K562 (cell line): ENCODE measurements at regions not wholly inside any gene's neighbourhood (a gene's known extent, or its start where the extent isn't known, plus 50 kb on each side); places are given as distances from the start of the nearest gene placed in this dataset.

ENCODE experiments used
- ATAC-seq: fragments of 200-7000 bp; cut with Tn5 transposase; 3 replicates; pipeline ENCODE4 v1.9.1; 2020; ENCODE audit warnings: moderate library complexity
- BruUV-seq: library from RNA; stranded (reverse); fragments of 400-500 nt; replicated peaks from 2 replicates; lab custom pipeline; 2021; lab: Mats Ljungman, UMichigan
- CTCF ChIA-PET: fragments of 300-600 bp; formaldehyde crosslinking; extraction: SDS; loops from one replicate; lab custom pipeline; 2021; ENCODE audit warnings: low intra/inter-chr PET ratio; lab: Yijun Ruan, JAX
- POLR2A ChIA-PET: fragments of 300-600, 350-650 bp; sonication (Branson Sonifier 250); formaldehyde crosslinking; extraction: SDS; loops from one replicate; lab custom pipeline; 2021; ENCODE audit warnings: antibody characterized with exemption, inconsistent platforms; lab: Yijun Ruan, JAX
- DNase-seq, 4 experiments: peaks; one replicate each; pipeline versions ENCODE4 v3.0.0 to v3.0.0-alpha.2; 2011 to 2018; ENCODE audit warnings: low spot score in 3 of 4, mixed read lengths in 3 of 4; ENCODE audit errors: extremely low read depth in 1 of 4
- FAIRE-seq: peaks from 2 replicates; lab custom pipeline; 2011; peaks lifted over from hg19 to GRCh38; lab: Jason Lieb, UNC
- H2AFZ ChIP-seq: 2 replicates; pipeline ENCODE4 v1.6.0; 2011; ENCODE audit warnings: low read depth, low read length, control low read depth, inconsistent platforms
- H3K27ac ChIP-seq: fragments of 200-600 bp; 3 replicates; pipeline ENCODE4 v1.8.0; 2011; ENCODE audit warnings: low read depth, mild to moderate bottlenecking, control low read depth, inconsistent platforms, low read length, moderate library complexity, mixed read lengths; ENCODE audit errors: extremely low read depth
- H3K27me3 ChIP-seq, 2 experiments: fragments of 300-600 bp in 1 of 2; 2 replicates in 1 of 2; 3 replicates in 1 of 2; pipeline versions ENCODE4 v1.6.0 to v1.8.0; 2011; ENCODE audit warnings: inconsistent platforms in 2 of 2, low read length in 2 of 2, mild to moderate bottlenecking in 1 of 2, mixed read lengths in 1 of 2, moderate library complexity in 1 of 2; ENCODE audit not compliant: control insufficient read depth in 2 of 2, insufficient read depth in 2 of 2
- H3K36me3 ChIP-seq: fragments of 300-600 bp; 3 replicates; pipeline ENCODE4 v1.8.0; 2011; ENCODE audit warnings: mild to moderate bottlenecking, low read length, inconsistent platforms; ENCODE audit not compliant: control insufficient read depth, insufficient read depth
- H3K4me1 ChIP-seq, 2 experiments: fragments of 200-600 bp in 1 of 2; replicated peaks in 1 of 2; 2 replicates in 1 of 2; 3 replicates in 1 of 2; pipeline versions ENCODE4 v1.5.1 to v1.8.0; 2011; ENCODE audit warnings: inconsistent platforms in 2 of 2, low read length in 2 of 2, mild to moderate bottlenecking in 1 of 2, mixed read lengths in 1 of 2, moderate library complexity in 1 of 2; ENCODE audit not compliant: control insufficient read depth in 2 of 2, insufficient read depth in 2 of 2
- H3K4me2 ChIP-seq: 2 replicates; pipeline ENCODE4 v1.6.1; 2011; ENCODE audit warnings: low read length, control low read depth, inconsistent platforms, mixed read lengths; ENCODE audit not compliant: insufficient read depth
- H3K4me3 ChIP-seq: fragments of 200-600 bp; sonication (generic), shearing (Covaris generic); 2 replicates; pipeline ENCODE4 v1.5.1; 2016; ENCODE audit warnings: control low read depth, inconsistent platforms
- H3K79me2 ChIP-seq: fragments of 200-600 bp; 3 replicates; pipeline ENCODE4 v1.8.0; 2011; ENCODE audit warnings: low read length, inconsistent platforms; ENCODE audit not compliant: control insufficient read depth, insufficient read depth
- H3K9ac ChIP-seq, 2 experiments: 2 replicates each; pipeline versions ENCODE4 v1.6.0 to v1.6.1; 2011; ENCODE audit warnings: low read depth in 2 of 2, low read length in 2 of 2, control low read depth in 1 of 2, inconsistent platforms in 1 of 2, mild to moderate bottlenecking in 1 of 2, mixed read lengths in 1 of 2; ENCODE audit not compliant: insufficient read depth in 1 of 2
- H3K9me1 ChIP-seq: one replicate; pipeline ENCODE4 v1.6.0; 2011; ENCODE audit warnings: inconsistent platforms, mild to moderate bottlenecking, low read length, moderate library complexity; ENCODE audit not compliant: control insufficient read depth, insufficient read depth
- H3K9me3 ChIP-seq: replicated peaks from 2 replicates; pipeline ENCODE4 v1.5.1; 2011; ENCODE audit warnings: low read depth, low read length, inconsistent platforms; ENCODE audit not compliant: control insufficient read depth, insufficient read depth
- H4K20me1 ChIP-seq: replicated peaks from 2 replicates; pipeline ENCODE4 v1.6.1; 2011; ENCODE audit warnings: low read length, inconsistent platforms, mixed read lengths; ENCODE audit not compliant: control insufficient read depth, insufficient read depth
- ASH1L ChIP-seq: fragments of 450-650 bp; IDR thresholded peaks from 2 replicates; pipeline ENCODE4 v1.6.1; 2018; ENCODE audit warnings: borderline replicate concordance, mild to moderate bottlenecking, low read depth; ENCODE audit not compliant: partially characterized antibody
- FIP1L1 ChIP-seq: fragments of 200-400 bp; formaldehyde crosslinking; IDR thresholded peaks from 2 replicates; pipeline ENCODE4 v1.6.1; 2018; ENCODE audit warnings: mild to moderate bottlenecking, low read depth, low read length; ENCODE audit not compliant: poor library complexity, severe bottlenecking
- FOSL1 ChIP-seq: fragments of 200-800 bp; sonication (Bioruptor generic); conservative IDR thresholded peaks from 2 replicates; pipeline ENCODE4 v1.6.1; 2016; ENCODE audit warnings: missing genetic modification characterization, missing compliant biosample characterization
- FOXK1 ChIP-seq: sonication (generic); formaldehyde crosslinking; IDR thresholded peaks from 2 replicates; pipeline ENCODE4 v1.8.0; 2022; ENCODE audit warnings: missing genetic modification reagents, mild to moderate bottlenecking, borderline replicate concordance
- HCFC1 ChIP-seq: IDR thresholded peaks from 2 replicates; pipeline ENCODE4 v1.6.1; 2012; ENCODE audit warnings: low read depth, low read length, improper control_type of control experiment
- HIVEP1 ChIP-seq: fragments of 250-450 bp; sonication (Bioruptor Pico); IDR thresholded peaks from 2 replicates; pipeline ENCODE4 v1.4.0; 2020; ENCODE audit warnings: mild to moderate bottlenecking
- HNRNPK ChIP-seq: fragments of 200-400 bp; formaldehyde crosslinking; IDR thresholded peaks from one replicate; pipeline ENCODE4 v1.6.1; 2018; ENCODE audit warnings: mild to moderate bottlenecking, low read depth, low read length; ENCODE audit not compliant: poor library complexity, severe bottlenecking
- KDM5B ChIP-seq: fragments of 200-600 bp; sonication (generic); IDR thresholded peaks from 2 replicates; pipeline ENCODE4 v1.6.1; 2012; ENCODE audit warnings: low read depth, mild to moderate bottlenecking, moderate library complexity, low read length, control low read depth, inconsistent platforms; ENCODE audit not compliant: insufficient replicate concordance
- MAFF ChIP-seq: IDR thresholded peaks from 2 replicates; pipeline ENCODE4 v1.6.1; 2012; ENCODE audit warnings: low read length, improper control_type of control experiment
- NEUROD1 ChIP-seq: fragments of 150-350 bp; IDR thresholded peaks from 2 replicates; pipeline ENCODE4 v1.6.1; 2014; ENCODE audit warnings: borderline replicate concordance, low read length, low read depth; ENCODE audit not compliant: partially characterized antibody
- RBM17 ChIP-seq: fragments of 200-400 bp; formaldehyde crosslinking; IDR thresholded peaks from 2 replicates; pipeline ENCODE4 v1.6.1; 2017; ENCODE audit warnings: low read depth, mild to moderate bottlenecking, low read length, borderline replicate concordance
- SMAD2 ChIP-seq: fragments of 150-350 bp; IDR thresholded peaks from 2 replicates; pipeline ENCODE4 v1.6.1; 2014; ENCODE audit warnings: low read depth, mild to moderate bottlenecking, low read length
- TAF9B ChIP-seq: fragments of 450-650 bp; IDR thresholded peaks from 2 replicates; pipeline ENCODE4 v1.6.1; 2018; ENCODE audit warnings: mild to moderate bottlenecking; ENCODE audit not compliant: partially characterized antibody
- TFAP4 ChIP-seq: sonication (generic); formaldehyde crosslinking; IDR thresholded peaks from 2 replicates; pipeline ENCODE4 v1.8.0; 2022; ENCODE audit warnings: missing genetic modification reagents, mild to moderate bottlenecking, moderate library complexity, borderline replicate concordance
- ZNF584 ChIP-seq: fragments of 200-800 bp; sonication (Bioruptor generic); IDR thresholded peaks from 2 replicates; pipeline ENCODE4 v1.6.1; 2016; ENCODE audit warnings: low read depth, mild to moderate bottlenecking, missing genetic modification characterization, missing compliant biosample characterization
- ZNF778 ChIP-seq: fragments of 450-650 bp; formaldehyde crosslinking; IDR thresholded peaks from 2 replicates; pipeline ENCODE4 v1.4.0; 2020; ENCODE audit warnings: mild to moderate bottlenecking, moderate library complexity
- WGBS: fragments of 100-300 bp; shearing (Covaris generic); methylation state at CpG from one replicate; pipeline ENCODE4 v1.1.6; 2016; ENCODE audit warnings: low coverage, mixed read lengths; ENCODE audit not compliant: insufficient coverage; ENCODE audit errors: missing lambda C conversion rate; 5-methylcytosine and 5-hydroxymethylcytosine counted together
- in situ Hi-C: fragments of 300-500 bp; cut with MboI; formaldehyde crosslinking; loops from 4 replicates; pipeline ENCODE4 v1.15.0; 2018; ENCODE audit warnings: inconsistent platforms, mixed read lengths
- intact Hi-C: fragments of 100-400 bp; cut with micrococcal nuclease; formaldehyde crosslinking; loops from 2 replicates; pipeline ENCODE4 v1.14.2; 2022
- TF ChIP-seq, protein P1 (sequence below), 2 experiments: fragments of 450-650 bp; conservative IDR thresholded peaks; 2 replicates each; pipeline ENCODE4 v1.6.1; 2017; ENCODE audit warnings: mild to moderate bottlenecking in 2 of 2, moderate library complexity in 2 of 2
- TF ChIP-seq, protein P2 (sequence below): sonication (generic); formaldehyde crosslinking; IDR thresholded peaks from 2 replicates; pipeline ENCODE4 v1.8.1; 2023; ENCODE audit warnings: mild to moderate bottlenecking, missing genetic modification reagents

DNA sequence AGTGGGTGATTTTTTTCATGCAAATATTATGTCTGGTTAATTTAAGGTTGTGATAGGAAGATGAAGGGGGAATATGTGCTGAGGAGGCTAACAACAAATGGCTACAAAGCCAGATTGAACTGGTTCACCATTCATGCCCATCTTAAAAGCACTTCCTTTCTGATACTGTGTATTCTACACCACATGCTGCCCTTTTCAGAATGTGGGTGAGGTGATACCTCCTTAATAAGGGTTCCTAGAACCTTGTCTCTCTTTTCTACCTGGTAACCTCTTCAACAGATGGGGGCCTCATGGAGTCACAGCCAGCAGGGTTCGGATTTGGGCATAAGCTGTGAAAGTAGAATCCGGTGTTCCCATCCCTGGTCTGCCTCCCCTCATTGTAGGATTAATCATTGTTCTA is 1064.0 kb upstream of the SEMA6A start (continued):
- TF ChIP-seq TFAP4 (CRISPR knock-in tag) (no peak), RBM17 (no peak), KDM5B (no peak)

GRCh38 chr5:117633093-117633492 is 1058.5 kb upstream of the SEMA6A start:
- POLR2A ChIA-PET = no interaction called here
- no peak for FAIRE-seq
- CTCF ChIA-PET = no interaction called here

More at GRCh38 chr5:117633093-117633492, 1058.5 kb upstream of the SEMA6A start:
- Histone ChIP-seq H3K79me2 (no peaks in the 10 kb centered on the region), H3K27me3 (no peaks in the 10 kb centered on the region), H3K9ac (no peak overlapping the region), H3K9me1 (no peaks in the 10 kb centered on the region), H3K27ac (no peak overlapping the region), H2AFZ (no peak overlapping the region), H3K4me2 (no peak overlapping the region), H3K4me1 (no peaks in the 10 kb centered on the region), H3K4me3 (no peak overlapping the region), H4K20me1 (no peaks in the 10 kb centered on the region), H3K9me3 (no peaks in the 10 kb centered on the region; the same call in 1 of the 2 replicates), H3K36me3 (no peaks in the 10 kb centered on the region)
- BruUV-seq = no TSS peak
- intact Hi-C loops = no loop called here
- in situ Hi-C loops = no loop called here
- ATAC-seq (no peak), DNase-seq (no peak)
- WGBS = 0% methylated on average over 5 of the region's 5 CpGs
- no peak for TF ChIP-seq HCFC1
- TF ChIP-seq MAFF = no peak
- no peak for TF ChIP-seq NEUROD1
- no peak for TF ChIP-seq ZNF778
- TF ChIP-seq HNRNPK = no peak
- TF ChIP-seq, protein P1, sequence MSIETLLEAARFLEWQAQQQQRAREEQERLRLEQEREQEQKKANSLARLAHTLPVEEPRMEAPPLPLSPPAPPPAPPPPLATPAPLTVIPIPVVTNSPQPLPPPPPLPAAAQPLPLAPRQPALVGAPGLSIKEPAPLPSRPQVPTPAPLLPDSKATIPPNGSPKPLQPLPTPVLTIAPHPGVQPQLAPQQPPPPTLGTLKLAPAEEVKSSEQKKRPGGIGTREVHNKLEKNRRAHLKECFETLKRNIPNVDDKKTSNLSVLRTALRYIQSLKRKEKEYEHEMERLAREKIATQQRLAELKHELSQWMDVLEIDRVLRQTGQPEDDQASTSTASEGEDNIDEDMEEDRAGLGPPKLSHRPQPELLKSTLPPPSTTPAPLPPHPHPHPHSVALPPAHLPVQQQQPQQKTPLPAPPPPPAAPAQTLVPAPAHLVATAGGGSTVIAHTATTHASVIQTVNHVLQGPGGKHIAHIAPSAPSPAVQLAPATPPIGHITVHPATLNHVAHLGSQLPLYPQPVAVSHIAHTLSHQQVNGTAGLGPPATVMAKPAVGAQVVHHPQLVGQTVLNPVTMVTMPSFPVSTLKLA (conservative IDR thresholded peaks at IDR 0.05) = no peak
- no peak for TF ChIP-seq ASH1L
- no peak for TF ChIP-seq FOXK1 (CRISPR knock-in tag)
- no peak for TF ChIP-seq FIP1L1
- no peak for TF ChIP-seq ZNF584
- no peak for TF ChIP-seq SMAD2
- no peak for TF ChIP-seq FOSL1 (tag)
- TF ChIP-seq, protein P2, sequence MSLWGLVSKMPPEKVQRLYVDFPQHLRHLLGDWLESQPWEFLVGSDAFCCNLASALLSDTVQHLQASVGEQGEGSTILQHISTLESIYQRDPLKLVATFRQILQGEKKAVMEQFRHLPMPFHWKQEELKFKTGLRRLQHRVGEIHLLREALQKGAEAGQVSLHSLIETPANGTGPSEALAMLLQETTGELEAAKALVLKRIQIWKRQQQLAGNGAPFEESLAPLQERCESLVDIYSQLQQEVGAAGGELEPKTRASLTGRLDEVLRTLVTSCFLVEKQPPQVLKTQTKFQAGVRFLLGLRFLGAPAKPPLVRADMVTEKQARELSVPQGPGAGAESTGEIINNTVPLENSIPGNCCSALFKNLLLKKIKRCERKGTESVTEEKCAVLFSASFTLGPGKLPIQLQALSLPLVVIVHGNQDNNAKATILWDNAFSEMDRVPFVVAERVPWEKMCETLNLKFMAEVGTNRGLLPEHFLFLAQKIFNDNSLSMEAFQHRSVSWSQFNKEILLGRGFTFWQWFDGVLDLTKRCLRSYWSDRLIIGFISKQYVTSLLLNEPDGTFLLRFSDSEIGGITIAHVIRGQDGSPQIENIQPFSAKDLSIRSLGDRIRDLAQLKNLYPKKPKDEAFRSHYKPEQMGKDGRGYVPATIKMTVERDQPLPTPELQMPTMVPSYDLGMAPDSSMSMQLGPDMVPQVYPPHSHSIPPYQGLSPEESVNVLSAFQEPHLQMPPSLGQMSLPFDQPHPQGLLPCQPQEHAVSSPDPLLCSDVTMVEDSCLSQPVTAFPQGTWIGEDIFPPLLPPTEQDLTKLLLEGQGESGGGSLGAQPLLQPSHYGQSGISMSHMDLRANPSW (CRISPR knock-in tag) = no peak
- TF ChIP-seq HIVEP1 (CRISPR knock-in tag) = no peak
- TF ChIP-seq TAF9B = no peak
